ENCODE measurements at regions not wholly inside any gene's neighbourhood (a gene's known extent, or its start where the extent isn't known, plus 50 kb on each side); places are given as distances from the start of the nearest gene placed in this dataset.

DNA sequence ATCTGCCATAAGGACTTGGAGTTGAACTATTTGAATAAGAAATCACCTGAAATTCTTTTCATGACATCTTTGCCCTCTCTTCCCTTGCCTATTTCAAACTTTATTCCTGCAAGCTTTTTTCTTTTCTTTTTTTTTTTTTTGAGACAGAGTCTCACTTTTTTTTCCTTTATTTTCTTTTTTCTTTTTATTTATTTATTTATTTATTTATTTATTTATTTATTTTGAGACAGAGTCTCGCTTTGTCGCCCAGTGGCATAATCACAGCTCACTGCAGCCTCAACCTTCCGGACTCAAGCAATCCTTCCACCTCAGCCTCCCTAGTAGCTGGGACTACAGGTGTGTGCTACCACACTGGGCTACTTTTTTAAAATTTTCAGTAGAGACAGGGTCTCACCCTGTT, 369.3 kb upstream of the ATP11B start:
- no peak for ATAC-seq (ENCODE audit: low read depth)
- Histone ChIP-seq H3K18ac (ENCODE audit: low read depth, low read length) (no peak overlapping the region), H3K27me3 (ENCODE audit: control insufficient read depth, insufficient read depth, low read length) (no peaks in the 10 kb centered on the region), H4K5ac (ENCODE audit: low read depth, low read length) (no peak overlapping the region), H3K56ac (ENCODE audit: extremely low read depth, insufficient read depth, low read length) (no peak overlapping the region), H3K79me1 (ENCODE audit: low read depth in 1 of 2, low read length in 2 of 2) (no peaks in the 10 kb centered on the region), H3K9me1 (ENCODE audit: insufficient read depth, low read length) (no peaks in the 10 kb centered on the region), H2BK20ac (ENCODE audit: low read depth, low read length) (no peak overlapping the region), H4K91ac (ENCODE audit: insufficient read depth, low read depth, low read length) (no peak overlapping the region), H4K20me1 (ENCODE audit: insufficient read depth, low read length) (no peaks in the 10 kb centered on the region), H2AK9ac (replicated peaks; ENCODE audit: low read depth, low read length, poor library complexity) (no peak overlapping the region), H3K9me3 (ENCODE audit: control insufficient read depth, insufficient read depth, low read length) (peaks cover 5% of the 10 kb centered on the region), H2AFZ (replicated peaks; ENCODE audit: low read length, poor library complexity) (no peak overlapping the region), H3K4me2 (ENCODE audit: low read depth, low read length) (no peak overlapping the region), H2AK5ac (ENCODE audit: low read depth, low read length) (no peak overlapping the region), H2BK5ac (ENCODE audit: low read depth, low read length, poor library complexity, severe bottlenecking) (no peak overlapping the region), H3K4me1 (ENCODE audit: control insufficient read depth, insufficient read depth, low read length) (no peaks in the 10 kb centered on the region), H3K23ac (ENCODE audit: low read depth, low read length) (no peak overlapping the region), H2BK15ac (ENCODE audit: low read depth, low read length) (no peak overlapping the region), H3K4me3 (ENCODE audit: insufficient read depth, low read depth, low read length) (no peak overlapping the region), H3K4ac (ENCODE audit: low read depth, low read length) (no peak overlapping the region), H3K9ac (ENCODE audit: low read depth, low read length) (no peak overlapping the region), H3K27ac (ENCODE audit: insufficient read depth, low read length) (no peak overlapping the region), H3K36me3 (ENCODE audit: control insufficient read depth, insufficient read depth, low read length) (no peaks in the 10 kb centered on the region), H2BK120ac (ENCODE audit: low read depth, low read length) (no peak overlapping the region), H4K8ac (ENCODE audit: low read depth in 2 of 2, low read length in 2 of 2) (no peak overlapping the region), H3K14ac (replicated peaks; ENCODE audit: low read depth, low read length) (no peak overlapping the region)
- BruUV-seq (replicated peaks): no TSS peak
- ChIA-PET CTCF (no interaction called here), POLR2A (ENCODE audit: unreplicated experiment) (no interaction called here)
- intact Hi-C loops (cut with micrococcal nuclease) (no loop called here), in situ Hi-C loops (cut with MboI; ENCODE audit: low sequenced_read_pairs) (no loop called here), dilution Hi-C loops (cut with HindIII; ENCODE audit: low sequenced_read_pairs, unreplicated experiment) (no loop called here)
- no peak for DNase-seq
- TF ChIP-seq, protein P1, sequence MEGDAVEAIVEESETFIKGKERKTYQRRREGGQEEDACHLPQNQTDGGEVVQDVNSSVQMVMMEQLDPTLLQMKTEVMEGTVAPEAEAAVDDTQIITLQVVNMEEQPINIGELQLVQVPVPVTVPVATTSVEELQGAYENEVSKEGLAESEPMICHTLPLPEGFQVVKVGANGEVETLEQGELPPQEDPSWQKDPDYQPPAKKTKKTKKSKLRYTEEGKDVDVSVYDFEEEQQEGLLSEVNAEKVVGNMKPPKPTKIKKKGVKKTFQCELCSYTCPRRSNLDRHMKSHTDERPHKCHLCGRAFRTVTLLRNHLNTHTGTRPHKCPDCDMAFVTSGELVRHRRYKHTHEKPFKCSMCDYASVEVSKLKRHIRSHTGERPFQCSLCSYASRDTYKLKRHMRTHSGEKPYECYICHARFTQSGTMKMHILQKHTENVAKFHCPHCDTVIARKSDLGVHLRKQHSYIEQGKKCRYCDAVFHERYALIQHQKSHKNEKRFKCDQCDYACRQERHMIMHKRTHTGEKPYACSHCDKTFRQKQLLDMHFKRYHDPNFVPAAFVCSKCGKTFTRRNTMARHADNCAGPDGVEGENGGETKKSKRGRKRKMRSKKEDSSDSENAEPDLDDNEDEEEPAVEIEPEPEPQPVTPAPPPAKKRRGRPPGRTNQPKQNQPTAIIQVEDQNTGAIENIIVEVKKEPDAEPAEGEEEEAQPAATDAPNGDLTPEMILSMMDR (conservative IDR thresholded peaks at IDR 0.05; ENCODE audit: low read depth, low read length): no peak
- TF ChIP-seq RFX5 (IDR thresholded peaks at IDR 0.05; ENCODE audit: low read depth, low read length): no peak
- no peak for TF ChIP-seq NFE2L2 (IDR thresholded peaks at IDR 0.05; ENCODE audit: low read depth, low read length)
- no peak for TF ChIP-seq MAFK (IDR thresholded peaks at IDR 0.05; ENCODE audit: low read depth, low read length)
- no peak for TF ChIP-seq SMC3 (IDR thresholded peaks at IDR 0.05; ENCODE audit: low read depth, low read length)
- TF ChIP-seq RCOR1 (IDR thresholded peaks at IDR 0.05; ENCODE audit: insufficient replicate concordance, low read length): no peak
- no peak for TF ChIP-seq MXI1 (IDR thresholded peaks at IDR 0.05; ENCODE audit: borderline replicate concordance, low read depth, low read length)
- TF ChIP-seq POLR2A (IDR thresholded peaks at IDR 0.05; ENCODE audit: low read depth, low read length): no peak
- TF ChIP-seq CHD1 (IDR thresholded peaks at IDR 0.05; ENCODE audit: low read depth, low read length): no peak
- TF ChIP-seq, protein P2, sequence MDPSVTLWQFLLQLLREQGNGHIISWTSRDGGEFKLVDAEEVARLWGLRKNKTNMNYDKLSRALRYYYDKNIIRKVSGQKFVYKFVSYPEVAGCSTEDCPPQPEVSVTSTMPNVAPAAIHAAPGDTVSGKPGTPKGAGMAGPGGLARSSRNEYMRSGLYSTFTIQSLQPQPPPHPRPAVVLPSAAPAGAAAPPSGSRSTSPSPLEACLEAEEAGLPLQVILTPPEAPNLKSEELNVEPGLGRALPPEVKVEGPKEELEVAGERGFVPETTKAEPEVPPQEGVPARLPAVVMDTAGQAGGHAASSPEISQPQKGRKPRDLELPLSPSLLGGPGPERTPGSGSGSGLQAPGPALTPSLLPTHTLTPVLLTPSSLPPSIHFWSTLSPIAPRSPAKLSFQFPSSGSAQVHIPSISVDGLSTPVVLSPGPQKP (IDR thresholded peaks at IDR 0.05; ENCODE audit: borderline replicate concordance, low read depth, low read length): no peak
- TF ChIP-seq FOS (IDR thresholded peaks at IDR 0.05; ENCODE audit: low read depth, low read length): no peak
- TF ChIP-seq, protein P3, sequence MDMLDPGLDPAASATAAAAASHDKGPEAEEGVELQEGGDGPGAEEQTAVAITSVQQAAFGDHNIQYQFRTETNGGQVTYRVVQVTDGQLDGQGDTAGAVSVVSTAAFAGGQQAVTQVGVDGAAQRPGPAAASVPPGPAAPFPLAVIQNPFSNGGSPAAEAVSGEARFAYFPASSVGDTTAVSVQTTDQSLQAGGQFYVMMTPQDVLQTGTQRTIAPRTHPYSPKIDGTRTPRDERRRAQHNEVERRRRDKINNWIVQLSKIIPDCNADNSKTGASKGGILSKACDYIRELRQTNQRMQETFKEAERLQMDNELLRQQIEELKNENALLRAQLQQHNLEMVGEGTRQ (IDR thresholded peaks at IDR 0.05; ENCODE audit: low read depth, low read length): no peak
- no peak for TF ChIP-seq CEBPB (IDR thresholded peaks at IDR 0.05; ENCODE audit: low read depth, low read length)
- no peak for TF ChIP-seq BHLHE40 (IDR thresholded peaks at IDR 0.05; ENCODE audit: low read depth, low read length)
- 83% methylated on average over 1 of the region's 3 CpGs; no CpG with 5 or more reads in 1 of the 2 experiments for WGBS, 2 experiments (ENCODE audit: extremely low coverage in 2 of 2, insufficient read length in 1 of 2)
